IPS-20b (cell line): ENCODE measurements at regions not wholly inside any gene's neighbourhood (a gene's known extent, or its start where the extent isn't known, plus 50 kb on each side); places are given as distances from the start of the nearest gene placed in this dataset.

Experiments
- H3K27ac ChIP-seq: one replicate; pipeline ENCODE4 v1.5.1; 2013; ENCODE audit warnings: low read length
- H3K27me3 ChIP-seq: 2 replicates; pipeline ENCODE4 v1.6.1; 2013; ENCODE audit warnings: mild to moderate bottlenecking, low read length, inconsistent platforms; ENCODE audit not compliant: insufficient read depth
- H3K36me3 ChIP-seq: 2 replicates; pipeline ENCODE4 v1.6.1; 2013; ENCODE audit warnings: low read depth, mild to moderate bottlenecking, inconsistent platforms, low read length, moderate library complexity; ENCODE audit not compliant: insufficient read depth
- H3K4me1 ChIP-seq: 2 replicates; pipeline ENCODE4 v1.6.1; 2013; ENCODE audit warnings: mild to moderate bottlenecking, control low read depth, inconsistent platforms, low read length, moderate library complexity; ENCODE audit not compliant: insufficient read depth
- H3K4me3 ChIP-seq: 2 replicates; pipeline ENCODE4 v1.5.1; 2013; ENCODE audit warnings: mild to moderate bottlenecking, low read length, inconsistent platforms
- H3K9ac ChIP-seq: 2 replicates; pipeline ENCODE4 v1.6.1; 2013; ENCODE audit warnings: low read depth, mild to moderate bottlenecking, inconsistent platforms, low read length, moderate library complexity
- H3K9me3 ChIP-seq: 2 replicates; pipeline ENCODE4 v1.6.1; 2013; ENCODE audit warnings: mild to moderate bottlenecking, low read depth, low read length, inconsistent platforms; ENCODE audit not compliant: insufficient read depth

- H3K9me3 ChIP-seq: no peaks in the 10 kb centered on the region
- H3K27me3 ChIP-seq: peaks cover 5% of the 10 kb centered on the region
- H3K27ac ChIP-seq: no peak overlapping the region
- H3K36me3 ChIP-seq: no peaks in the 10 kb centered on the region
- H3K9ac ChIP-seq: no peak overlapping the region
- H3K4me3 ChIP-seq: no peak overlapping the region
- no peaks in the 10 kb centered on the region for H3K4me1 ChIP-seq
Measured at GRCh38 chr2:217715484-217715883, 287.3 kb downstream of the TNS1 start.

GRCh38 chr2:217714287-217714751 is 288.5 kb downstream of the TNS1 start:
- no peaks in the 10 kb centered on the region for H3K36me3 ChIP-seq
- no peak overlapping the region for H3K9ac ChIP-seq
- H3K27me3 ChIP-seq: peaks cover 5% of the 10 kb centered on the region
- H3K4me3 ChIP-seq: no peak overlapping the region
- no peak overlapping the region for H3K27ac ChIP-seq
- no peaks in the 10 kb centered on the region for H3K9me3 ChIP-seq
- no peaks in the 10 kb centered on the region for H3K4me1 ChIP-seq

- Histone ChIP-seq H3K27ac (no peak overlapping the region), H3K36me3 (no peaks in the 10 kb centered on the region), H3K9me3 (no peaks in the 10 kb centered on the region), H3K4me3 (no peak overlapping the region), H3K4me1 (no peaks in the 10 kb centered on the region), H3K9ac (peak overlapping the region; percentile 33; the same call in 1 of the 2 replicates), H3K27me3 (peaks cover 5% of the 10 kb centered on the region)
Measured at GRCh38 chr2:217713395-217714286, 289.2 kb downstream of the TNS1 start.

GRCh38 chr2:217712431-217712830 is 290.4 kb downstream of the TNS1 start:
- Histone ChIP-seq H3K27me3 (peaks cover 5% of the 10 kb centered on the region), H3K9ac (no peak overlapping the region), H3K36me3 (no peaks in the 10 kb centered on the region), H3K4me1 (no peaks in the 10 kb centered on the region), H3K9me3 (no peaks in the 10 kb centered on the region), H3K4me3 (no peak overlapping the region), H3K27ac (no peak overlapping the region)

- no peaks in the 10 kb centered on the region for H3K36me3 ChIP-seq
- no peak overlapping the region for H3K9ac ChIP-seq
- H3K4me1 ChIP-seq: no peaks in the 10 kb centered on the region
- no peak overlapping the region for H3K4me3 ChIP-seq
- H3K27ac ChIP-seq: no peak overlapping the region
- no peaks in the 10 kb centered on the region for H3K9me3 ChIP-seq
- H3K27me3 ChIP-seq: peaks cover 5% of the 10 kb centered on the region
Measured at GRCh38 chr2:217711188-217711587, 291.6 kb downstream of the TNS1 start.

GRCh38 chr2:217710211-217710765 is 292.5 kb downstream of the TNS1 start:
- H3K27ac ChIP-seq: no peak overlapping the region
- no peaks in the 10 kb centered on the region for H3K36me3 ChIP-seq
- no peaks in the 10 kb centered on the region for H3K9me3 ChIP-seq
- no peaks in the 10 kb centered on the region for H3K4me1 ChIP-seq
- no peak overlapping the region for H3K9ac ChIP-seq
- no peak overlapping the region for H3K4me3 ChIP-seq
- peaks cover 5% of the 10 kb centered on the region for H3K27me3 ChIP-seq

GRCh38 chr2:217709478-217710210 is 293.2 kb downstream of the TNS1 start:
- Histone ChIP-seq H3K27me3 (peaks cover 5% of the 10 kb centered on the region), H3K36me3 (no peaks in the 10 kb centered on the region), H3K9ac (no peak overlapping the region), H3K4me1 (no peaks in the 10 kb centered on the region), H3K4me3 (no peak overlapping the region), H3K27ac (no peak overlapping the region), H3K9me3 (no peaks in the 10 kb centered on the region)

GRCh38 chr2:217707131-217707611 is 295.6 kb downstream of the TNS1 start:
- Histone ChIP-seq H3K27ac (no peak overlapping the region), H3K4me3 (no peak overlapping the region), H3K9me3 (no peaks in the 10 kb centered on the region), H3K27me3 (no peaks in the 10 kb centered on the region), H3K9ac (no peak overlapping the region), H3K4me1 (no peaks in the 10 kb centered on the region), H3K36me3 (no peaks in the 10 kb centered on the region)

- no peaks in the 10 kb centered on the region for H3K27me3 ChIP-seq
- H3K9ac ChIP-seq: no peak overlapping the region
- H3K4me1 ChIP-seq: no peaks in the 10 kb centered on the region
- H3K27ac ChIP-seq: no peak overlapping the region
- no peaks in the 10 kb centered on the region for H3K36me3 ChIP-seq
- H3K9me3 ChIP-seq: no peaks in the 10 kb centered on the region
- no peak overlapping the region for H3K4me3 ChIP-seq
Measured at GRCh38 chr2:217706513-217706912, 296.3 kb downstream of the TNS1 start.

- no peaks in the 10 kb centered on the region for H3K4me1 ChIP-seq
- H3K9me3 ChIP-seq: no peaks in the 10 kb centered on the region
- H3K27ac ChIP-seq: no peak overlapping the region
- H3K9ac ChIP-seq: no peak overlapping the region
- no peak overlapping the region for H3K4me3 ChIP-seq
- H3K27me3 ChIP-seq: no peaks in the 10 kb centered on the region
- H3K36me3 ChIP-seq: no peaks in the 10 kb centered on the region
Measured at GRCh38 chr2:217706095-217706494, 296.7 kb downstream of the TNS1 start.

GRCh38 chr2:217705461-217705860 is 297.3 kb downstream of the TNS1 start:
- Histone ChIP-seq H3K9me3 (no peaks in the 10 kb centered on the region), H3K4me1 (no peaks in the 10 kb centered on the region), H3K36me3 (no peaks in the 10 kb centered on the region), H3K9ac (no peak overlapping the region), H3K4me3 (no peak overlapping the region), H3K27me3 (no peaks in the 10 kb centered on the region), H3K27ac (no peak overlapping the region)
